ENCODE measurements at regions not wholly inside any gene's neighbourhood (a gene's known extent, or its start where the extent isn't known, plus 50 kb on each side); places are given as distances from the start of the nearest gene placed in this dataset.

GRCh38 chr3:74149466-74149865, 465.0 kb downstream of the CNTN3 start:
- Mint-ChIP-seq H3K36me3 (ENCODE audit: insufficient read depth, unreplicated experiment) (no peaks in the 10 kb centered on the region), H3K4me1 (ENCODE audit: low read depth, unreplicated experiment) (no peaks in the 10 kb centered on the region), H3K4me3 (ENCODE audit: low read depth, unreplicated experiment) (no peak overlapping the region), H3K9me3 (ENCODE audit: low read depth, unreplicated experiment) (peaks cover 17% of the 10 kb centered on the region), H3K27me3 (ENCODE audit: unreplicated experiment) (no peaks in the 10 kb centered on the region), H3K27ac (ENCODE audit: unreplicated experiment) (no peak overlapping the region)
- no peak for DNase-seq
- TF ChIP-seq, protein P1, sequence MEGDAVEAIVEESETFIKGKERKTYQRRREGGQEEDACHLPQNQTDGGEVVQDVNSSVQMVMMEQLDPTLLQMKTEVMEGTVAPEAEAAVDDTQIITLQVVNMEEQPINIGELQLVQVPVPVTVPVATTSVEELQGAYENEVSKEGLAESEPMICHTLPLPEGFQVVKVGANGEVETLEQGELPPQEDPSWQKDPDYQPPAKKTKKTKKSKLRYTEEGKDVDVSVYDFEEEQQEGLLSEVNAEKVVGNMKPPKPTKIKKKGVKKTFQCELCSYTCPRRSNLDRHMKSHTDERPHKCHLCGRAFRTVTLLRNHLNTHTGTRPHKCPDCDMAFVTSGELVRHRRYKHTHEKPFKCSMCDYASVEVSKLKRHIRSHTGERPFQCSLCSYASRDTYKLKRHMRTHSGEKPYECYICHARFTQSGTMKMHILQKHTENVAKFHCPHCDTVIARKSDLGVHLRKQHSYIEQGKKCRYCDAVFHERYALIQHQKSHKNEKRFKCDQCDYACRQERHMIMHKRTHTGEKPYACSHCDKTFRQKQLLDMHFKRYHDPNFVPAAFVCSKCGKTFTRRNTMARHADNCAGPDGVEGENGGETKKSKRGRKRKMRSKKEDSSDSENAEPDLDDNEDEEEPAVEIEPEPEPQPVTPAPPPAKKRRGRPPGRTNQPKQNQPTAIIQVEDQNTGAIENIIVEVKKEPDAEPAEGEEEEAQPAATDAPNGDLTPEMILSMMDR (IDR thresholded peaks at IDR 0.05; ENCODE audit: unreplicated experiment), result no peak
- BruUV-seq (replicated peaks), result no TSS peak
- CTCF ChIA-PET, result no interaction called here
- intact Hi-C loops (cut with micrococcal nuclease; ENCODE audit: unreplicated experiment), result no loop called here

DNA sequence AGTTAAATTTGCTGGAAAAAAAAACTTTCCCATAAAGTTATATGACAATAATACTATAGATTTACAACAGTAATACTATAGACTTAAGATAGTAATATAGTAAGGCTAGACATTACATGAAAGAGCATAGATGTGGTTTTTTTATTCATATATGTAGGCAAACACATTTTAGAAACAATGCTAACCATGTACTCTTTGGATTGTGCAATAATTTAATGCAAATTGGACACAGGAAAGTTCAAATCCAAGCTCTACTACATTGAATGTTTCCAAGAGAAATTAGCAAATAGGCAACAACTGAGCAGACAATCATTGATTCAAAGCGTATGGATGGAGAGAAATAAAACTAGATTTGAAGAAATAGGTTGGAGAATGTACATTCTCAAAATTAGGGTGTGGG, 469.2 kb downstream of the CNTN3 start:
- TF ChIP-seq, protein P1 (IDR thresholded peaks at IDR 0.05; ENCODE audit: unreplicated experiment), result no peak
- no peak for DNase-seq
- CTCF ChIA-PET, result no interaction called here
- Mint-ChIP-seq H3K27me3 (ENCODE audit: unreplicated experiment) (no peaks in the 10 kb centered on the region), H3K4me3 (ENCODE audit: low read depth, unreplicated experiment) (no peak overlapping the region), H3K4me1 (ENCODE audit: low read depth, unreplicated experiment) (no peaks in the 10 kb centered on the region), H3K9me3 (ENCODE audit: low read depth, unreplicated experiment) (peaks cover 12% of the 10 kb centered on the region), H3K27ac (ENCODE audit: unreplicated experiment) (no peak overlapping the region), H3K36me3 (ENCODE audit: insufficient read depth, unreplicated experiment) (no peaks in the 10 kb centered on the region)
- intact Hi-C loops (cut with micrococcal nuclease; ENCODE audit: unreplicated experiment), result no loop called here
- BruUV-seq (replicated peaks), result no TSS peak

GRCh38 chr3:74139648-74140047, 474.8 kb downstream of the CNTN3 start:
- Mint-ChIP-seq H3K36me3 (ENCODE audit: insufficient read depth, unreplicated experiment) (no peaks in the 10 kb centered on the region), H3K4me1 (ENCODE audit: low read depth, unreplicated experiment) (no peaks in the 10 kb centered on the region), H3K9me3 (ENCODE audit: low read depth, unreplicated experiment) (peaks cover 5% of the 10 kb centered on the region), H3K27me3 (ENCODE audit: unreplicated experiment) (no peaks in the 10 kb centered on the region), H3K27ac (ENCODE audit: unreplicated experiment) (no peak overlapping the region), H3K4me3 (ENCODE audit: low read depth, unreplicated experiment) (no peak overlapping the region)
- CTCF ChIA-PET, result no interaction called here
- BruUV-seq (replicated peaks), result no TSS peak
- TF ChIP-seq, protein P1 (IDR thresholded peaks at IDR 0.05; ENCODE audit: unreplicated experiment), result no peak
- intact Hi-C loops (cut with micrococcal nuclease; ENCODE audit: unreplicated experiment), result no loop called here
- DNase-seq, result no peak

DNA sequence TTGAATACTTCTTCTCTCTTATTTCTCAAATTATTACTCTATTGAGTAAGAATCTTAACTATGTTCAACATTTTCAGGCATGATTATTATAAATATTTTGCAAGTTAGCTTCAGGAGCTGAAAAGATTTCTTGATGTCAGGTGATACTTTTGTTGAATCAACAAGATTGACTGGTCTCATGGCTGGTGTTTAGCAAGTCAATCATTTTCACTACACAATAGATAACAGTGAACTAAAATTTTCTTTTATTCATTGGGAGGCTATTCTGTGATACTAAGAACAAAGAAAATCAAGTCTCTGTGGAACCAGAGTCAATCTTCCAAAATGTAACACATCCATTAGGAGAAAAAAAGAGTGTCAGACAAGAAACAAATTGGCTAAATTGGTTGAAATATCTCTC, 476.7 kb downstream of the CNTN3 start:
- Mint-ChIP-seq H3K36me3 (ENCODE audit: insufficient read depth, unreplicated experiment) (no peaks in the 10 kb centered on the region), H3K4me1 (ENCODE audit: low read depth, unreplicated experiment) (no peaks in the 10 kb centered on the region), H3K9me3 (ENCODE audit: low read depth, unreplicated experiment) (peaks cover 3% of the 10 kb centered on the region), H3K4me3 (ENCODE audit: low read depth, unreplicated experiment) (no peak overlapping the region), H3K27ac (ENCODE audit: unreplicated experiment) (no peak overlapping the region), H3K27me3 (ENCODE audit: unreplicated experiment) (no peaks in the 10 kb centered on the region)
- intact Hi-C loops (cut with micrococcal nuclease; ENCODE audit: unreplicated experiment), result no loop called here
- no peak for DNase-seq
- BruUV-seq (replicated peaks), result no TSS peak
- CTCF ChIA-PET, result no interaction called here
- TF ChIP-seq, protein P1 (IDR thresholded peaks at IDR 0.05; ENCODE audit: unreplicated experiment), result no peak

- no peaks in the 10 kb centered on the region for H3K36me3 Mint-ChIP-seq (ENCODE audit: insufficient read depth, unreplicated experiment)
- CTCF ChIA-PET, result no interaction called here
- H3K4me3 Mint-ChIP-seq (ENCODE audit: low read depth, unreplicated experiment), result no peak overlapping the region
- no peak overlapping the region for H3K27ac Mint-ChIP-seq (ENCODE audit: unreplicated experiment)
- BruUV-seq (replicated peaks), result no TSS peak
- H3K9me3 Mint-ChIP-seq (ENCODE audit: low read depth, unreplicated experiment), result peaks cover 7% of the 10 kb centered on the region
- DNase-seq, result no peak
- H3K27me3 Mint-ChIP-seq (ENCODE audit: unreplicated experiment), result no peaks in the 10 kb centered on the region
- TF ChIP-seq, protein P1 (IDR thresholded peaks at IDR 0.05; ENCODE audit: unreplicated experiment), result no peak
- intact Hi-C loops (cut with micrococcal nuclease; ENCODE audit: unreplicated experiment), result no loop called here
- H3K4me1 Mint-ChIP-seq (ENCODE audit: low read depth, unreplicated experiment), result no peaks in the 10 kb centered on the region
Observed at GRCh38 chr3:74135808-74136207, 478.7 kb downstream of the CNTN3 start.

Measured in Calu3 (cell line).